ENCODE measurements at regions not wholly inside any gene's neighbourhood (a gene's known extent, or its start where the extent isn't known, plus 50 kb on each side); places are given as distances from the start of the nearest gene placed in this dataset.

DNA sequence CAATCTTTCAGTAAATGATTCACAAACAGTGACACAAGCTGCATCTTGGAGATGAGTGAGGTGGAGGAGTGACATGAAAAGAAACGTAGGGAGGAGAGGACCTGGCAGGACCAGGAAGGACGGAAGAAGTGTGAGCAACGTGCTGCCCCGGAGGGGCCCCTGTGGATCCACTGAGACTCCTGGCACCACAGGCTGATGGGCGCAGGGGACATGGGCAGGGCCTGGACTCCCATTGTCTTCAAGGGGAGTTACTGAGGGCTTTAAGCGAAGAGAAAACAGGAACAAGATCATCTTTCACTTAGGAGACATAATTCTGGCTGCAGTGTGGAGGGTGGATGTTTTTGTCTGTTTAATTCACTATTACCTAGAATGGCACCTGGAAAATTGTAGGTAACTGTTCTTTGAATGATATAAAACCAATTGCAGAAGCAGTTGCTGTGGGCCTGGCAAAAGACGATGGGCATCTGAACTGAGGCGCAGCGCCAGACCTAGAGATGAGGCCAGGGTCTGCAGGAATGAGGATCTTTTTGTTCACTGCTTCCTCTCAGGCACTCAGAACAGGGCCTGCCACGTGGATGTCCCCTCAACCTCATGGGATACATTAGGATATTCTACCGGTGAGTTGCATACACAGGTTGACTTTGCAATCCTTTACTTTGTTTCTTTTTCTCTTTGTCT, 156.4 kb downstream of the TMEM18 start:
- intact Hi-C loops (cut with DNase I): loop anchor here in 1 of 2 donors (5.0 kb wide), 1 partner anchor 121 kb away; no protein-coding TSS in a partner anchor
- Histone ChIP-seq H3K36me3 (replicated peaks in 1 of 2) (no peaks in the 10 kb centered on the region), H3K27ac (no peak overlapping the region), H3K27me3 (no peaks in the 10 kb centered on the region), H3K9me3 (replicated peaks in 1 of 3) (no peaks in the 10 kb centered on the region), H3K4me3 (no peak overlapping the region), H3K4me1 (replicated peaks in 1 of 2) (no peaks in the 10 kb centered on the region)
- WGBS, 4 donors: 77 to 90% (median 88%) methylated on average over 11 of the region's 11 CpGs
- TF ChIP-seq CTCF (IDR thresholded peaks at IDR 0.05) (no peak), POLR2A (IDR thresholded peaks at IDR 0.05) (no peak)
- no peak for DNase-seq

- 84 to 90% (median 86%) methylated on average over 5 of the region's 5 CpGs for WGBS, 4 donors
Measured at GRCh38 chr2:516944-517343, 160.3 kb downstream of the TMEM18 start.

GRCh38 chr2:516131-516530, 161.1 kb downstream of the TMEM18 start:
- H3K4me3 ChIP-seq: no peak overlapping the region

More at GRCh38 chr2:516944-517343, 160.3 kb downstream of the TMEM18 start:
- Histone ChIP-seq H3K4me1 (replicated peaks in 1 of 2) (no peaks in the 10 kb centered on the region), H3K9me3 (replicated peaks in 1 of 3) (no peaks in the 10 kb centered on the region), H3K36me3 (replicated peaks in 1 of 2) (no peaks in the 10 kb centered on the region), H3K27ac (no peak overlapping the region), H3K27me3 (no peaks in the 10 kb centered on the region), H3K4me3 (no peak overlapping the region)
- no peak for TF ChIP-seq CTCF (IDR thresholded peaks at IDR 0.05)
- TF ChIP-seq POLR2A (IDR thresholded peaks at IDR 0.05): no peak
- DNase-seq: no peak
- intact Hi-C loops (cut with DNase I): no loop called here

More at GRCh38 chr2:516131-516530, 161.1 kb downstream of the TMEM18 start:
- intact Hi-C loops (cut with DNase I): no loop called here
- DNase-seq: peak in 1 of 7 donors; percentile 14
- no peaks in the 10 kb centered on the region for H3K27me3 ChIP-seq
- no peak overlapping the region for H3K27ac ChIP-seq
- no peaks in the 10 kb centered on the region for H3K9me3 ChIP-seq (replicated peaks in 1 of 3)
- TF ChIP-seq POLR2A (IDR thresholded peaks at IDR 0.05) (no peak), CTCF (IDR thresholded peaks at IDR 0.05) (no peak)
- no peaks in the 10 kb centered on the region for H3K4me1 ChIP-seq (replicated peaks in 1 of 2)
- 53 to 77% (median 61%) methylated on average over 6 to 7 of the region's 7 CpGs for WGBS, 4 donors
- H3K36me3 ChIP-seq (replicated peaks in 1 of 2): no peaks in the 10 kb centered on the region
